ENCODE measurements at regions not wholly inside any gene's neighbourhood (a gene's known extent, or its start where the extent isn't known, plus 50 kb on each side); places are given as distances from the start of the nearest gene placed in this dataset.

GRCh38 chr6:90456001-90456400 is 130.9 kb downstream of the MAP3K7 start:
- TF ChIP-seq POLR2AphosphoS5 (IDR thresholded peaks at IDR 0.05; ENCODE audit: low read depth): no peak
- TF ChIP-seq, protein P1, sequence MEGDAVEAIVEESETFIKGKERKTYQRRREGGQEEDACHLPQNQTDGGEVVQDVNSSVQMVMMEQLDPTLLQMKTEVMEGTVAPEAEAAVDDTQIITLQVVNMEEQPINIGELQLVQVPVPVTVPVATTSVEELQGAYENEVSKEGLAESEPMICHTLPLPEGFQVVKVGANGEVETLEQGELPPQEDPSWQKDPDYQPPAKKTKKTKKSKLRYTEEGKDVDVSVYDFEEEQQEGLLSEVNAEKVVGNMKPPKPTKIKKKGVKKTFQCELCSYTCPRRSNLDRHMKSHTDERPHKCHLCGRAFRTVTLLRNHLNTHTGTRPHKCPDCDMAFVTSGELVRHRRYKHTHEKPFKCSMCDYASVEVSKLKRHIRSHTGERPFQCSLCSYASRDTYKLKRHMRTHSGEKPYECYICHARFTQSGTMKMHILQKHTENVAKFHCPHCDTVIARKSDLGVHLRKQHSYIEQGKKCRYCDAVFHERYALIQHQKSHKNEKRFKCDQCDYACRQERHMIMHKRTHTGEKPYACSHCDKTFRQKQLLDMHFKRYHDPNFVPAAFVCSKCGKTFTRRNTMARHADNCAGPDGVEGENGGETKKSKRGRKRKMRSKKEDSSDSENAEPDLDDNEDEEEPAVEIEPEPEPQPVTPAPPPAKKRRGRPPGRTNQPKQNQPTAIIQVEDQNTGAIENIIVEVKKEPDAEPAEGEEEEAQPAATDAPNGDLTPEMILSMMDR (IDR thresholded peaks at IDR 0.05; ENCODE audit: insufficient read depth, low read length): no peak
- TF ChIP-seq, protein P2, sequence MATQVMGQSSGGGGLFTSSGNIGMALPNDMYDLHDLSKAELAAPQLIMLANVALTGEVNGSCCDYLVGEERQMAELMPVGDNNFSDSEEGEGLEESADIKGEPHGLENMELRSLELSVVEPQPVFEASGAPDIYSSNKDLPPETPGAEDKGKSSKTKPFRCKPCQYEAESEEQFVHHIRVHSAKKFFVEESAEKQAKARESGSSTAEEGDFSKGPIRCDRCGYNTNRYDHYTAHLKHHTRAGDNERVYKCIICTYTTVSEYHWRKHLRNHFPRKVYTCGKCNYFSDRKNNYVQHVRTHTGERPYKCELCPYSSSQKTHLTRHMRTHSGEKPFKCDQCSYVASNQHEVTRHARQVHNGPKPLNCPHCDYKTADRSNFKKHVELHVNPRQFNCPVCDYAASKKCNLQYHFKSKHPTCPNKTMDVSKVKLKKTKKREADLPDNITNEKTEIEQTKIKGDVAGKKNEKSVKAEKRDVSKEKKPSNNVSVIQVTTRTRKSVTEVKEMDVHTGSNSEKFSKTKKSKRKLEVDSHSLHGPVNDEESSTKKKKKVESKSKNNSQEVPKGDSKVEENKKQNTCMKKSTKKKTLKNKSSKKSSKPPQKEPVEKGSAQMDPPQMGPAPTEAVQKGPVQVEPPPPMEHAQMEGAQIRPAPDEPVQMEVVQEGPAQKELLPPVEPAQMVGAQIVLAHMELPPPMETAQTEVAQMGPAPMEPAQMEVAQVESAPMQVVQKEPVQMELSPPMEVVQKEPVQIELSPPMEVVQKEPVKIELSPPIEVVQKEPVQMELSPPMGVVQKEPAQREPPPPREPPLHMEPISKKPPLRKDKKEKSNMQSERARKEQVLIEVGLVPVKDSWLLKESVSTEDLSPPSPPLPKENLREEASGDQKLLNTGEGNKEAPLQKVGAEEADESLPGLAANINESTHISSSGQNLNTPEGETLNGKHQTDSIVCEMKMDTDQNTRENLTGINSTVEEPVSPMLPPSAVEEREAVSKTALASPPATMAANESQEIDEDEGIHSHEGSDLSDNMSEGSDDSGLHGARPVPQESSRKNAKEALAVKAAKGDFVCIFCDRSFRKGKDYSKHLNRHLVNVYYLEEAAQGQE (IDR thresholded peaks at IDR 0.05; ENCODE audit: insufficient replicate concordance, low read depth): no peak
